OCI-LY1 (cell line): ENCODE measurements at regions not wholly inside any gene's neighbourhood (a gene's known extent, or its start where the extent isn't known, plus 50 kb on each side); places are given as distances from the start of the nearest gene placed in this dataset.

Experiments
- EZH2 ChIP-seq: fragments of 200-600 bp; sonication (generic), shearing (Covaris generic); IDR thresholded peaks from 2 replicates; pipeline ENCODE4 v1.8.0; 2017; ENCODE audit warnings: borderline replicate concordance, mixed run types, mild to moderate bottlenecking, antibody characterized with exemption, low read length, moderate library complexity, mixed read lengths
- TF ChIP-seq, protein P1 (sequence below): fragments of 200-600 bp; sonication (generic), shearing (Covaris generic); IDR thresholded peaks from 2 replicates; pipeline ENCODE4 v1.5.1; 2017; ENCODE audit warnings: mild to moderate bottlenecking, antibody characterized with exemption, low read length, moderate library complexity, mixed read lengths

DNA sequence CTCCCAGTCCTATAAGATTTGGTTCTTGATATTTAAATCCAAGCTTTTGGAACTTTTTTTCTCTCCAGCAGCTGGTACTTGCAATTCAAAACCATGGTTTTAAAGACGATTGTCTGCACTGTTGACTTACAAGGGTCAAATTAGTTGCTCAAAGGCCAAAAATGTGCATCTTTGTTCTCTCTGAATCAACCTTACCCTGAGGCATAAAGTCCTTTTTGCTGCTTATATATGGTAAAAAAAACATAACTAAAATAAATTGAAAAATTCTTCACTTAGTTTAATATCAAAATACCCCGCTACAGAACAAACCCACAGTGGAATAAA, 592.7 kb downstream of the XIRP2 start:
- TF ChIP-seq, protein P1, sequence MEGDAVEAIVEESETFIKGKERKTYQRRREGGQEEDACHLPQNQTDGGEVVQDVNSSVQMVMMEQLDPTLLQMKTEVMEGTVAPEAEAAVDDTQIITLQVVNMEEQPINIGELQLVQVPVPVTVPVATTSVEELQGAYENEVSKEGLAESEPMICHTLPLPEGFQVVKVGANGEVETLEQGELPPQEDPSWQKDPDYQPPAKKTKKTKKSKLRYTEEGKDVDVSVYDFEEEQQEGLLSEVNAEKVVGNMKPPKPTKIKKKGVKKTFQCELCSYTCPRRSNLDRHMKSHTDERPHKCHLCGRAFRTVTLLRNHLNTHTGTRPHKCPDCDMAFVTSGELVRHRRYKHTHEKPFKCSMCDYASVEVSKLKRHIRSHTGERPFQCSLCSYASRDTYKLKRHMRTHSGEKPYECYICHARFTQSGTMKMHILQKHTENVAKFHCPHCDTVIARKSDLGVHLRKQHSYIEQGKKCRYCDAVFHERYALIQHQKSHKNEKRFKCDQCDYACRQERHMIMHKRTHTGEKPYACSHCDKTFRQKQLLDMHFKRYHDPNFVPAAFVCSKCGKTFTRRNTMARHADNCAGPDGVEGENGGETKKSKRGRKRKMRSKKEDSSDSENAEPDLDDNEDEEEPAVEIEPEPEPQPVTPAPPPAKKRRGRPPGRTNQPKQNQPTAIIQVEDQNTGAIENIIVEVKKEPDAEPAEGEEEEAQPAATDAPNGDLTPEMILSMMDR = no peak
- TF ChIP-seq EZH2 = no peak
